ENCODE measurements at regions not wholly inside any gene's neighbourhood (a gene's known extent, or its start where the extent isn't known, plus 50 kb on each side); places are given as distances from the start of the nearest gene placed in this dataset.
A peak's percentile ranks its signal among the peaks of the same experiment; 100 is the strongest.

DNA sequence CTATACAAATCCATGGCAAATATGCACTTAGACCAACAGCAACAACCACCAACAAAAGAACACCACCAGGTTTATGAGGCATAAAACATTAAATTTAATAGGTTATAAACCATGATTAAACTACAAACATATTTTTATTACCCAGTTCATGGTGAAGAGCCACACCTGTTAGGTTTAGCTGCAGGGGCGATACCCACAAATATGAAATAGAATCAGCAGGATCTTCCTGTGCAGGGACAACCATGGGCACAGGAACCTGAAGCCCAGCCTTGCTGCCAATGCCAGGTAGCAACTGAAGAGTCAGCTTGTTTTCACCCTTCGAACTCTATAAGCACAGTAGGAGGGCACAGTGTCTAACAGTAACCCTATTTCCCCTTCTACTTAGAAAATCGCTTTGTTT is 675.0 kb downstream of the SATB2 start:
- peak; percentile 5 to 71 for DNase-seq

DNA sequence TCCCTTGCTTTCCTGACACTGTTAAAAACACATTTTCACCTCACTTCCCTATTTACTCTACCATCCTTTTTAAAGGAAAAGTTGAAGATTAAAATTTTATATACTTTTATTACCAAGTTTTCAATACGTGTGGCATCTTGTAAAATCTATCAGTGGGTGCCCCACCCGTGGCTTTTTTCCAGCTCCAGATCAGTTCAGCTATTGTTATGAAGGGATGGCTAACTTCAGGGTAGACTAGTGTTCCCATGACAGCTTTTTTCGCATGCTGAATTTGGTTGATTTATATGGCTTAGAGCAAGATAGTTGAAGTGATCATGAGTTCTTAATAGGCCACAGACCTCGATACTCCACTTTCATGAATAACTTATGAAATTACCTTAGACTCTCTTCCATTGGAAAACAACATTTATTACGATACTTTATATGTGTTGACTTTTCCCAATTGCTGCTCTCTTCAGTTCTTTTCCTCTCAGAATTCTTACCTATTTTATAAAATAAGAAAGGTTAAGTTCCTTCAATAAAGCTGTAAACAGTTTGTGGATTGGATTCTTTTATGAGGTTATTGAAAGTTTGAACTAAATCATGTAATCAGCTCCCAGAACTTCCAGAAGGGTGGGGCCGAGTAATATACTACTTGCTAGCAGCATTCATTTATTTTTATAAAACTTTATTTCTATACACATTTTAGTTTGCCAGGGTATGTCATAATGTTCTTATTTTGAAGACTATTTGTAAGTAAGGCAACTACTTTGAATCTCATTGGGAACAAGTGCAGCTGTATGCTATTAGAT is 680.9 kb downstream of the SATB2 start:
- no peak for DNase-seq

DNA sequence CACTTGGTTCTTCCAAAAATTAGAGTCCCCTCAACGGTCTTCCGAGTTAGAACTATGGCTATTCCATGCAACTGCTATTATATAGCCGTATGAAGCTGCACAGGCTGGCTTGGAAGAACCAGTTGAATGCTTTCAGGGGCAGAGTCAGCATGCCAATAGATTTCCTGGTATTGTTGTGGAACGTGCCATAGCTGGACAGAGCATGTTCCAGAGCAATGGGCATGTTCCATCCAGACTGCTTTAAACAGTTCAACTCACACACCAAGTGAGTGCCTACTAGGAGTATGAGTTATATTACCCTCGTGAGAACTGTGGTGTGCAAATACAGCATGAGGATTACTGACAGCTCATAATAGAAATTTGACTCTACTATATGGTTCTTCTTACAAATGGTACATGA is 682.0 kb downstream of the SATB2 start:
- no peak for DNase-seq

DNA sequence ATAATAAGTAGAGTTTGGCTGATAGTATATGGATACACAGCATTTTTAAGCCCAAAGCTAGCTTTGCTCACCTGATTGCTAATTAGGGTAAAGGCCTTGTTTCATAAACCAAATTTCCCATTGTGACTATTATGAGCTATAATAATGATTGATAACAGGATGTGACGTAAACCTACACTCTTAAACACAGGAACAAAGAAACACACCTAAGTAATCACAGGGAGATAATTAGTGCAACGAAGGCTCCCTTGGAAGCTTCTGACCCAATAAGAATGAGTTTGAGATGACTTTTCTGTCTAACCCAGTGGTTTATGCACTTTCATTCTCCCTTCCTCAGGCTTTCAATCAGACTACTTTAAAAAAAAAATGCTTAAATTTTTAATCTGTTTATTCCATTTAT is 683.2 kb downstream of the SATB2 start:
- DNase-seq: peak; percentile 2 to 63

DNA sequence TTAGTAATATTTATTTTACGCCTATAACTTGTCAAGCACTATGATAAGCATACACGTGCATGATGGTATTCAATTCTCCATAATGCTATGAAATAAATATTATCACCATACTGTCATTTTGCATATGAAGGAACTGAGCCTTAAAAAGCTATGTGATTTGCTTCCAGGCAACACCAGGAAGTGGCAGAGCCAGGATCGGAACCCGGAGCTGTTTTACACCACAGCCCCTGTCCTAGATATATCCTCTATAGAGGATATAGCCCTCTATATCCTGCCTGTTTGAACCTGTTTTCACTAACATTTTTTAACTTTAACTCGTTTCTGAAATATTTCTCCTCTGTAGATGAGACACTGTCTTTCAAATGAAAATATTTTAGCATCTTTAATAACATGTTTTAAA is 690.0 kb downstream of the SATB2 start:
- DNase-seq: no peak

DNA sequence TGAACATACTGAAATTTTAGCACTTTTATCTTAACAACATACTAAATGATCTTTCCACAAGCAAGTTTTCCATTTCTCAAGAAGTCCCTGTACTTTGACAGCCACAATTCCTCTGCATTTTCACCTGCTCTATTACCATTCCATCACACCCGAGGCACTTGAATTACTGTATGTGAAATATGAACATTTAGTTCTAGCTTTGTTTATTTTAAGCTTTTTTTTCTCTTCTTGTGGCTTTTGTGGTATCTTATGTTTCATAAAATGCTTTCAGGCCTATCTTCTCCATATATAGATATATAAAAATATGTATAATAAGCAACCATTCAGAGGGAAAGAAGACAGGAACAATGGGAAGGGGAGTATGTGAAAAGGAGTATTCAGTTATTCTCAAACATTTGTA is 693.9 kb downstream of the SATB2 start:
- DNase-seq: no peak

DNA sequence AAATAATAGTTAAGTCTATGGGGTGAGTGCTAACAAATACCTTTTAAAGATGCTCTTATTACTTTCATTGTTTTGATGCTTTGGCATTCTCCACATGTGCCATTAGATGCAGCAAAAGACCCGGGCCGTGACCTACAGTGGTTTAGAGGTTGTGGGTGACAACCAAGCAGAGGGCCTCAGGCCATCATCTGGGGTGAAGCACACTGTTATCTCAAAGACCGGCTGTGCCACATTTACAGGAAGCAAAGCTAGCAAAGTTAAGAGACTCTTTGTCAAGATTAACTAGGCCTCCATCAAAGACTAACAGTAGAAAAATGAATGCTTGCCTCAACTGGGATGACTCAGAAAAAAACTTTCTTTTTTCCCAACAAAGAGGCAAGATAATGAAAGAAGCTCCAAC is 695.3 kb downstream of the SATB2 start:
- no peak for DNase-seq

DNA sequence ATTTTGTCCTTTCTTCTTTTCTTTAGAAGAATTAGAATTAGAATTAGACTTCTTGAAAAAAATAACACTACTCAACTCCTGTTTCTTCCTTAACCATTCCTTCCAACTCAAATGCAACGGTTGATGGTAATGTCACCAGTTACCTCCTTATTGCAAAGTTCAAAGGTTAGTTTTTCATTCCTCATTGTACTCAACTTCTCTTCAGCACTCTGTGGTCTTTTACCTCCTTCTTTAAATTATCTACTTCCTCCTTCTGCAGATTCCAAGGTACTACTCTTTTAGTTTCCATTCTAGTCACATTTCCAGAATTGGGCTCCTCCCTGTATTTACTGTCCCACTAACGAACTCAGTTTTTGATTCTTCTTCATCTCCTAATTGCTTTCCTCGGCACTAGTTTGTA is 700.7 kb downstream of the SATB2 start:
- DNase-seq: no peak

DNA sequence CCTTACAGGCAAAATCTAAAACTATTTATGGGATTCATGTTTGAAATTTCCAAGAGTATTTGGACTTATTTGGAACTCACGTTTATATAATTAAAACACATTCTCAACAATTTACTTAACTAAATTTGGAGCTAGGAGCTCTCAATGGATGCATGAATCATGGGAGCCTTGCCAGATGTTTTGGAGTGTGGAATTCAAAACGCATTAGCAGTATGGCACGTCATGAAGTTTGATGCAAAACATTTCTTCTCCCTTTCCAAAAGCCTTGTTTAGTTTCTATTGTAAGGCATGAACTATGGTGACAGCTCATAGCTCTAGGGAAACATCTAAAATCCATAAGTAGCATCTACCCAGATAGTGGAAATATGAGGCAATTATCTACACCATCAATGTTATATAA is 701.6 kb downstream of the SATB2 start:
- no peak for DNase-seq

DNA sequence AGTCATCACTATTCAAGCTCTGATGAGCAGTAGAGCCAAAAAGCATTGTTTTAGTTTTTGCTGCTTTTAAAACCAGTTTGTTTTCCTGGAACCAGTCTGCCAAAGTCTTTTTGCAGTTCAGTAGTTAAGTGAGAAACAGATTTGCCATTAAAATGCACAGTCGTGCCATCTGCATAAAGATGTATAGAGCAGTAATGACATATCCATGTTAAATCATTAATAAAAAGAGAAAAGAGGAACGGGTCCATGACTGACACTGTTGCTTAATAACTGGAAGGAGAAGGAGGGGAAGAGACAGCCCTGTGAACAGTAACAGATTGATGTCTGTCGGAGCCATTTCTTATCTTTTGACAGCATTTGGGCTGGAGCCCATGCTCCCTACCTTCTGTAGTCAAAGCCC is 704.6 kb downstream of the SATB2 start:
- DNase-seq: no peak

DNA sequence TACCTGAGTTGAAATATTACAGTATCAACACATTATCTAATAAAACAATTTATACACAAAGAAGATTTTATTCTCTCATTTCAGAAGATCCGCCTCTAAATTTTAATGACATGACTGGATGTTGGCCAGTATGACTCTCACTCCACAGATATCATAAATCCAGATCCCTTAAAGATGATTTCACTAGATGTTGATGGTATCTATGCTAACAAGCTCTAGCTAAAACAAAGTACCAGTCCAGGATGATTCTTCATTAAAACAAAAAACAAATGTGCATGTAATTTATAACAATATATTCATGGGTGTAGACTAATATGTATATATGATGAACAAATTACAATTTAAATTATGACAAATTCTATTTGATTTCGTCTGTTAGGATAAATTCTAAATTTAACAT is 708.4 kb downstream of the SATB2 start:
- DNase-seq: no peak

DNA sequence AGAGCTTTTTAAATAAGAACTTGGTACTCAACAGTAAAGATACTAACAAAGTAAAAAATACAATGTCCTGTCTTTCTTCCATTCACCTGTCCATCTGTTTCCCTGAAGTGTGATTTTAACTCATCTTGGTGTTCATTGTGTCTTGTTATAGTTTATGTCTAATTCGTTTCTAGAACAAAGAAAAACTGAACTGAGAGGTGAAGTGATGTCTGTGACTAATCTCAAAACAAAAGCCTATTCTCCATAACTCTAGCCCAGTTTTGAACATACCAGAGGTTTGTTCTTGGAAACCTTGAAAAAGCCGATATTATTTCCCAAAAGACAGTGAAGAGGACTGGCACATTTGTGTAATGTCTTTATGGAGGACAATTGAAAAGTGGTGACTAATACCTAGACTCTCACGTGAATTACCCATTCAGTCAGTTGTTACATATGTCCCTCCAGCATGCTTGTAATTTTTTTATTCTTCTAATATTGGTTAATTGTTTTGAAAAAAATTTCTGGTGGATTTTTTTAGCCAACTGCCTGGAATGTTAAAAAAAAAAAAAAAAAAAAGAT is 725.8 kb downstream of the SATB2 start:
- no peak for DNase-seq

DNA sequence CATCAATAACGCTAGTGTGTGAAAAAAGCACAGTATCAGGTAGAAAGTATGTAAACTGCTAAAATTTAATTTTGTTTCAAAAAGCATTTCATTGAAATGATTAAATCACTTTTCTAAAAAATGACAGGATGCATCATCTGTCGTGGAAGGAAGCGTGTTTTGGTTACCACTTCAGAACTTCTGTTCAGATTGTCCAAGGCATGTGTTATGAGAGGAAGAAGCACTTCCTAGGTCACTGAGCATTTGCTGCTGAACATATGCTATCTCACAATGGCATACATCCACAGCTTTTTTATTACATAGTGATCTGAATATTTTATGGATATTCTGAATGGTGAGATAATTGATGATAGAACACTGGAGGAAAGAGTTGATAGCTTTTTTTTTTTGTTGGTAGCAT is 737.5 kb downstream of the SATB2 start:
- DNase-seq: no peak

DNA sequence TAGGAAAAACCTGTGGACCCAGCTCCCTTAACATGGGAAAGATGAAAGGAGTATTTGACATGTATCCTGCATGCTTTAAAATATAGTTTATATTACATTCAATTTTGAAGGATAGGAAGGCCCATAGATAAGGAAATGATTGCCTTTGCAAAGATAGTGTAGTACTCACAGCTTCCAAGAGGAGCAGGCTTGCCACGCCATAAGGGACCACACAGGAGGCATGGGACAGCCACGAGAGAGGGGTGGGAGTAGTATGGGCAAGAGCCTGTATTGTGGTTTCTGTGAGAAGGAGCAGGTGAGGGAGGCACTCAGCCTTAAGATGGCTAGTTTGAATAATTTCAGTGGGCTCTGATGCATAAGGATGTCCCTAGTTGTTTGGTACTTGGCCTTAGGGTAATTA is 740.3 kb downstream of the SATB2 start:
- DNase-seq: no peak

DNA sequence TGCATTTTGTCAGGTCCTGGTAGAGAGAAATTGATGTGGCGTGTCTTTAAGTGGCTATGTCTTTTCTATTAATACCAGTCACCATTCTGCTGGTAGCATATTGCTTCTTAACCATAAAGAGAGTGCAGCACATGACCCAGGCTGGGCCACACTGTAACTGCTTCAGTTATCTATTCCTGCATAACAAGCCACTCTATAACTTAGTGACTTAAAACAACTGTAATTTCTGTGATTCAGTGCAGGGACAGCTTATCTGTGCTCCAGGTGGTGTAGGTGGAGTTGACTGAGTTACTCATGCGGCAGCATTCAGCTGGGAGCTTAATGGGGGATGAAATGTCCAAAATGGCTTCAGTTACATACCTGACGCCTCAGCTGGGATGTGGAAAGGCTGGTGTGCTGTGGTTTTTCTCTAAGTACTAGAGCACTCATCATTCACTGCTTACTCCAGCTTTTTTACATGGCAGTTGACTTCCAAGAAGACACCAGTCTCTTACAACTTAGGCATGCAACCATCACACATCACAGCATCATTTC is 742.4 kb downstream of the SATB2 start:
- DNase-seq: no peak

DNA sequence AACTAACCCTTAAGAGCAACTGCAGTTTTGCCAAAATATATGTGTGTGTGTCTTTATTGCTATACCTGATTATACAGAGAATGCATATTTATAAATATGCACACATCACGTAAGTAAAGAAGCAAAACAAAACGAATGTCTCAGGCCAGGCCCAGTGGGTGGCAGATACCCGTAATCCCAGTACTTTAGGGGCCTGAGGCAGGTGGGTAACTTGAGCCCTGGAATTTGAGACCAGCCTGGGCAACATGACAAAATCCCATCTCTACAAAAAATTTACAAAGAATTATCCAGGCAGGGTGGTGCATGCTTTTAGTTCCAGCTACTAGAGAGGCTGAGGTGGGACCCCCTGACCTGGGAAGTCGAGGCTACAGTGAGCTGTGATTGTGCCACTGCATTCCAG is 745.3 kb downstream of the SATB2 start:
- DNase-seq: no peak

DNA sequence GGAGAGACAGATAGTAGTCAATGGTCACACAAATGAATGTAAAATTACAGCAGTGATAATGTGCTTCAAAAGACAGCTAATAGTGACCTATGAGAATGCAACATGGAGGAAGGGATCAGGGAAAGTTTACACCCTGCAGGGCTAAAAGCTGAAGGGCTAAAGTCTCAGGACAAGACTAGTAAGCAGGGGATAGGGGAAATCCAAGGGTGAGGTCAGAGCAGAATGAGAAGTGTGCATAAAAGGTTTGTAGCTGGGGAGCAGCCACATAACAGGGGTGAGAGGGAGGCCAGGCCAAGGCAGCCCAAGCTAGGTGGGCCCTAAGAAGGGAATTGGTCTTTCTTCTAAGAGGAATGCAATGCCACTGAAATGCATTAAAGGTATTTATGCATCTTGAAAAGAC is 746.3 kb downstream of the SATB2 start:
- DNase-seq: no peak

DNA sequence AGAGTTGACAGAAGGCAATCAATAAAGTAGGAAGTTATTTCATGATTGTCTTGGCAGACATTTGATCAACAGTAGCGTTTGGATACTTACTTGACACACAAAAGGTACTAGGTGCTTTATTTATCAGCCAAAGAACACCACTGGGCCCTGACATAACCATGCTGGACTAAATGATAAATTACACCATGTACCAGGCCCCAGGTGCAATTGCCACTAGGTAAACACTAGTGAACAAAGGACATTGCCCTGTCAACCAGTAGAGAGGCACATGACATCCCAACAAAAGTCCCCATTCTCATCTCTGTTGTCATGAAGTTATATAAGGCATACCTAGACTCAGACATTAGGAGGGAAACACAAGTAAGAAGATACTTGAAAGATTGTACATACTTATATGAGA is 747.2 kb downstream of the SATB2 start:
- no peak for DNase-seq

DNA sequence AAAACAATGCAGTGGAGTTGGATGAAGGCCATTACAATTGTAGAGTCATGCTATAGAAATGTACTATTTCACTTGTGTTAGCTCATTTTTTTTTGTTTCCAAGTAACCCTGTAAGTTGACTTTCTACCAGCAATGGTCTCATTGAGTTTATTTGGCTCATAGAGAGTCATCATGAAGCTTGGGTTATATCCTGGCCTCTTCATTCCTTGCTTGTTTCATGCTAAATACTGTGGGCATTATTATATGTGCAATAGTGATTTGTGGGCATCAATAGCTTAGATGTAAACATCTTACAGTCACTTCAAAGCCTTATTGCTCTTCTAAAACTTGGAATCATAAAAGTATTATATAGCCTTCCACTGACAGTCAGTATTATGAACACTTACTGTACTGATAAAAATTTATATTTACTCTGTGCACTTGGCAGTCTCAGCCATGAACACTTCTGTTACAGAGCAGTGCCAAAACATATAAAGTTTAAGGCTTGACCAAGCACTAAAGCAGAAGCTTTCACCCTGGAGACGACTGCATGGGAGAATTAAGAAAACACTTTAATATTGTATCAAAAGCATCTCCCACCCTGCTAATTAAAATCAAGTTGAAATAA is 751.2 kb downstream of the SATB2 start:
- DNase-seq: no peak

DNA sequence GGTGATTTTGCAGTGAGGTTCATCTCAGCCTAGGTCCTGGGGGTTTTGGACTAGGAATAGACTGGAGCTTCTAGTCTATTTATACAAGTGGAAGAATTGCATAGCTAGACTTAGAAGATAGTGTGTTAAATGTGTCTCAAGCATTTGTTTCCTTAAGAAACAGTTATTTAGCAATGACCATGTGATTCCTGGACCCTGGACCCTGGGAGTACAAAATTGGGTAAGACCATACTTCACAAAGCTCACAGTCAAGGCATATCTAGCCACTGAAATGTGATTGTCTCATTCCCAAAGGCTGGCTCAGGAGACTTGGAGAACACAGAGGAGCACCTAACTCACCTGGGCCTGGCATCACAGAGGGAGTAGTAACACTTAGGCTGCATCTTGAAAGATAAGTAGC is 754.5 kb downstream of the SATB2 start:
- DNase-seq: no peak

DNA sequence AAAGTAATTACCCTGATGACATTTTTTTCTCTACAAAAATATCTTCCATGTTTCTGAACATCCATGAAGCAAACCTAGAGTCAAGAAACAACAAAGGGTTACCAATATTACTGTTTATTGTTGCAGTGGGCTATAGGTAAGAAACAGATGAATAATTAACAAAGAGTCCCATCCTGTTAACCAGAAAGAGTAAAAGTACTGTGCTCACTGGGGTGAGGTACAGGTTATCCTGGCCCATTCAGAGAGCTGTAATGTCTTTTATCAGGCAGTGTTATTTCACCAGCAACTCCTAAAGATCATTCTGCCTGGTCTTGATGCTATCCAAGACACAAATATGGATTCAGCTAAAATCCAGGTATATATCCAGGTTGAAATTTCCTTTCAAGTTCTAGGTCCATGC is 754.9 kb downstream of the SATB2 start:
- no peak for DNase-seq

DNA sequence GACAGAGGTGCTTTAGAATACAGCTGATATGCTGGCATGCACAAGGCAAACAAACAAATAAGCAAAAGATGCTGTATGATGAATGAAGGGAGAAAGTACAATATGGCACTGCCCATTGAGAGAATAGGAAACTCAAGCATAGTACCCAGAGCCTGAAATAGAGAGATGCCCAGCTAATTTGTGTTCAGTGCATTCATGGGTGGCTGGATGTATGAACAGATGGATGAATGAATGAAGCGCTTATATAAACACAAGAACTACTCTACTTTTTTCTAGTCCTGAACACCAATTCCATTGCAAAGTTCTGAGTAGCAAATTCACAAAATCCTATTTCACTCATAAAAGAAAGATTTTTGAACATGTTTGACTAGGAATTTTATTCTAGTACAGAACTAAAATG is 756.3 kb downstream of the SATB2 start:
- no peak for DNase-seq

DNA sequence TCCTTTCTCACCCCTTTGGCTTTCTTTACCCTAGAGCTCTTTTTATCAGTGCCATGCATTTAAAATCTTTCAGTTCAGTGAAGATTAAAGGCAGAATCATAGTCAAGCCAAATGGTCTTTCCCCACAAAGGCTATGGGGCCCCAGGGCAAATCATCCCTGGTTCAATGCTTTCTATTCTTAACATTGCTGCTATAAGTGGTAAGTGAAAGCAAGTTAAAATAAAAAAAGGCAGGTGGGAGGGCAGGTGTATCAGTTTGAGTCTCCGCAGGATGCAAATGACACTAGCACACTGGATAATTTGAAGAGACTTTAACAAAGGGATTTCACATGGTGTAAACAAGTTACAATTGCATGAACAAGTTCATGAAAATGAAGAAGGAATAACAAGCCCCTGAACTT is 757.4 kb downstream of the SATB2 start:
- DNase-seq: peak; percentile 82 to 93

DNA sequence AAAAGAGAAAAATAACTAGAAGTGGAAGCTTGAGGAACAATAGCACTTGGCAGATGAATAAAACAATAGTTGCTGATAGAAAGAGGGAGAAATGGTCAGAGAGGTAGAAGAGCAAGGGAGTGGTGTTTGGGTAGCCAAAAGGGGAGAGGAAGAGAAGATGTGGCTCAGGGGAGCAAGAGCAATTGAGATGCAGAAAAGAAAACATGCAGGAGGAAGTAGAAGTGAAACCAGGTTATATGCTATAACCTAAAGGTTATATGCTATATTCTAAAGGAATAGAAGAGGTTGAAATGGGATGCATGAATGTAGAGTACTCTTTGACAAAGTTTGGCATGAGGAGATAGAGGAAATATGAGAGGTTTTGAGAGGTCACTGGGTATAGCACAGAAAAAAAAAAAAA is 759.5 kb downstream of the SATB2 start:
- DNase-seq: no peak

DNA sequence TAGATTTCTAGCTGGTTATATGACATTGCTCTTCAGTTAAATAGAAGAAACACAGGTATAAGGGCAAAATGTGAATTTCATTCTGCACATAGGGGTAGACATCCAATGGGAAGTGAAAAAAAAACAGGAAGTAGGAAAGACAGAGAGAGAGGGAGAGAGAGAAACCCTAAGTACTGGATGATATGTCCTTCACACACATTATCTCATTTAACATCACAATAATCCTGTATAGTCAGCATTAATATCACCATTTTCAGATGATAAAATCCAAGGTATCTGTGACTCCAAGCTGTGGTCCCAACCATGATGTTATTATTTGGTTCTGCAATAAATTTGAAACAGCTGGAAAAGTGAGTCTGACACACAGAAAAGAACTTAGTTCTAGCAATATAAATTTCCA is 759.9 kb downstream of the SATB2 start:
- no peak for DNase-seq
